ENCODE measurements at regions not wholly inside any gene's neighbourhood (a gene's known extent, or its start where the extent isn't known, plus 50 kb on each side); places are given as distances from the start of the nearest gene placed in this dataset.

- H3K9me3 Mint-ChIP-seq: peaks cover 4 to 29% (median 14%) of the 10 kb centered on the region in 5 donors
- Histone ChIP-seq H3K27me3 (ENCODE audit: insufficient read depth, low read length, poor library complexity, severe bottlenecking) (no peaks in the 10 kb centered on the region), H3K9me3 (ENCODE audit: low read length) (no peaks in the 10 kb centered on the region), H3K27ac (ENCODE audit: low read depth, low read length) (no peak overlapping the region), H3K4me1 (ENCODE audit: insufficient read depth, low read length) (no peaks in the 10 kb centered on the region), H3K36me3 (ENCODE audit: insufficient read depth, low read length) (no peaks in the 10 kb centered on the region), H3K4me3 (ENCODE audit: low read length) (no peak overlapping the region)
- H3K27me3 Mint-ChIP-seq: no peaks in the 10 kb centered on the region
- POLR2A ChIA-PET: no interaction called here
- H3K27ac Mint-ChIP-seq: no peak overlapping the region
- H3K4me1 Mint-ChIP-seq: no peaks in the 10 kb centered on the region
- DNase-seq: no peak
- no peak overlapping the region for H3K4me3 Mint-ChIP-seq
- no peaks in the 10 kb centered on the region for H3K36me3 Mint-ChIP-seq
- CTCF ChIA-PET: no interaction called here
Observed at GRCh38 chr10:53403688-53404087, 631.1 kb upstream of the MBL2 start.

GRCh38 chr10:53402594-53402993 is 630.0 kb upstream of the MBL2 start:
- ChIA-PET POLR2A (no interaction called here), CTCF (no interaction called here)
- H3K9me3 ChIP-seq (ENCODE audit: low read length): no peaks in the 10 kb centered on the region
- H3K9me3 Mint-ChIP-seq: peaks cover 6 to 32% (median 16%) of the 10 kb centered on the region in 5 donors
- H3K27ac Mint-ChIP-seq: no peak overlapping the region
- H3K4me1 Mint-ChIP-seq: no peaks in the 10 kb centered on the region
- H3K27ac ChIP-seq (ENCODE audit: low read depth, low read length): no peak overlapping the region
- H3K27me3 Mint-ChIP-seq: no peaks in the 10 kb centered on the region
- no peaks in the 10 kb centered on the region for H3K36me3 ChIP-seq (ENCODE audit: insufficient read depth, low read length)
- H3K27me3 ChIP-seq (ENCODE audit: insufficient read depth, low read length, poor library complexity, severe bottlenecking): no peaks in the 10 kb centered on the region
- no peaks in the 10 kb centered on the region for H3K36me3 Mint-ChIP-seq
- H3K4me1 ChIP-seq (ENCODE audit: insufficient read depth, low read length): no peaks in the 10 kb centered on the region
- no peak for DNase-seq
- no peak overlapping the region for H3K4me3 Mint-ChIP-seq
- no peak overlapping the region for H3K4me3 ChIP-seq (ENCODE audit: low read length)

DNA sequence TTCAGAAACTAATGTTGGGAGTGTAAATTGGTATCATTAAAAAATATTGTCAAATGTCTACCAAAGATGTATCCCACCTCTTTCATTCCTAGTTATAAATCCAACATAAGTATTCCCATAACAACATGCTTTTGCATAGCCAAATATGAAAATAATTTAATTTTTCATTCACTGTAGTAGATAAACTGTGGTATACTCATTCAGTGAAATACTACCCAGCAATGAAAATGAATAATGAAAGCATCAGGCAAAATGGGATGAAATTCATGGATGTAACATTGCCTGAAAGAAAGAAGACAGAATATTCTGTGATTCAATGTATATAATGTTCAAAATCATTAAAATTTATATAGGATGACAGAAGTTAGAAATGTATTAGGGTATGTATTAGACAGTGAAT is 629.0 kb upstream of the MBL2 start:
- no peak overlapping the region for H3K27ac Mint-ChIP-seq
- Histone ChIP-seq H3K9me3 (ENCODE audit: low read length) (no peaks in the 10 kb centered on the region), H3K4me3 (ENCODE audit: low read length) (no peak overlapping the region), H3K27me3 (ENCODE audit: insufficient read depth, low read length, poor library complexity, severe bottlenecking) (no peaks in the 10 kb centered on the region), H3K36me3 (ENCODE audit: insufficient read depth, low read length) (no peaks in the 10 kb centered on the region), H3K27ac (ENCODE audit: low read depth, low read length) (no peak overlapping the region), H3K4me1 (ENCODE audit: insufficient read depth, low read length) (no peaks in the 10 kb centered on the region)
- H3K4me3 Mint-ChIP-seq: no peak overlapping the region
- H3K27me3 Mint-ChIP-seq: no peaks in the 10 kb centered on the region
- H3K36me3 Mint-ChIP-seq: no peaks in the 10 kb centered on the region
- ChIA-PET POLR2A (no interaction called here), CTCF (no interaction called here)
- no peaks in the 10 kb centered on the region for H3K4me1 Mint-ChIP-seq
- no peak for DNase-seq
- H3K9me3 Mint-ChIP-seq: peaks cover 7 to 30% (median 16%) of the 10 kb centered on the region in 5 donors

GRCh38 chr10:53396876-53397275 is 624.3 kb upstream of the MBL2 start:
- Histone ChIP-seq H3K27ac (ENCODE audit: low read depth, low read length) (no peak overlapping the region), H3K4me1 (ENCODE audit: insufficient read depth, low read length) (no peaks in the 10 kb centered on the region), H3K4me3 (ENCODE audit: low read length) (no peak overlapping the region), H3K9me3 (ENCODE audit: low read length) (peaks cover 5% of the 10 kb centered on the region), H3K36me3 (ENCODE audit: insufficient read depth, low read length) (no peaks in the 10 kb centered on the region), H3K27me3 (ENCODE audit: insufficient read depth, low read length, poor library complexity, severe bottlenecking) (no peaks in the 10 kb centered on the region)
- Mint-ChIP-seq H3K27me3 (no peaks in the 10 kb centered on the region), H3K9me3 (peaks cover 22 to 36% (median 26%) of the 10 kb centered on the region in 5 donors), H3K4me3 (no peak overlapping the region), H3K36me3 (no peaks in the 10 kb centered on the region), H3K4me1 (no peaks in the 10 kb centered on the region), H3K27ac (no peak overlapping the region)
- no peak for DNase-seq
- POLR2A ChIA-PET: no interaction called here
- CTCF ChIA-PET: no interaction called here

- DNase-seq: no peak
- Mint-ChIP-seq H3K4me1 (no peaks in the 10 kb centered on the region), H3K36me3 (no peaks in the 10 kb centered on the region), H3K27me3 (no peaks in the 10 kb centered on the region), H3K4me3 (no peak overlapping the region), H3K27ac (no peak overlapping the region), H3K9me3 (peaks cover 24 to 36% (median 29%) of the 10 kb centered on the region in 5 donors)
- H3K4me3 ChIP-seq (ENCODE audit: low read length): no peak overlapping the region
- H3K4me1 ChIP-seq (ENCODE audit: insufficient read depth, low read length): no peaks in the 10 kb centered on the region
- peaks cover 5% of the 10 kb centered on the region for H3K9me3 ChIP-seq (ENCODE audit: low read length)
- no peaks in the 10 kb centered on the region for H3K27me3 ChIP-seq (ENCODE audit: insufficient read depth, low read length, poor library complexity, severe bottlenecking)
- H3K36me3 ChIP-seq (ENCODE audit: insufficient read depth, low read length): no peaks in the 10 kb centered on the region
- H3K27ac ChIP-seq (ENCODE audit: low read depth, low read length): no peak overlapping the region
- CTCF ChIA-PET: no interaction called here
- POLR2A ChIA-PET: no interaction called here
Observed at GRCh38 chr10:53395449-53395848, 622.9 kb upstream of the MBL2 start.

- Mint-ChIP-seq H3K4me1 (no peaks in the 10 kb centered on the region), H3K36me3 (peaks cover 0 to 2% (median 0%) of the 10 kb centered on the region in 3 donors), H3K4me3 (no peak overlapping the region), H3K9me3 (peaks cover 8 to 40% (median 17%) of the 10 kb centered on the region in 5 donors), H3K27ac (no peak overlapping the region), H3K27me3 (no peaks in the 10 kb centered on the region)
- DNase-seq: no peak
- no peak overlapping the region for H3K27ac ChIP-seq (ENCODE audit: low read depth, low read length)
- H3K4me1 ChIP-seq (ENCODE audit: insufficient read depth, low read length): no peaks in the 10 kb centered on the region
- H3K36me3 ChIP-seq (ENCODE audit: insufficient read depth, low read length): no peaks in the 10 kb centered on the region
- no peaks in the 10 kb centered on the region for H3K27me3 ChIP-seq (ENCODE audit: insufficient read depth, low read length, poor library complexity, severe bottlenecking)
- H3K9me3 ChIP-seq (ENCODE audit: low read length): no peaks in the 10 kb centered on the region
- ChIA-PET POLR2A (no interaction called here), CTCF (no interaction called here)
- H3K4me3 ChIP-seq (ENCODE audit: low read length): no peak overlapping the region
Observed at GRCh38 chr10:53387562-53387961, 615.0 kb upstream of the MBL2 start.

- Mint-ChIP-seq H3K27ac (no peak overlapping the region), H3K27me3 (no peaks in the 10 kb centered on the region), H3K4me1 (no peaks in the 10 kb centered on the region), H3K9me3 (peaks cover 6 to 40% (median 11%) of the 10 kb centered on the region in 5 donors), H3K36me3 (peaks cover 0 to 2% (median 0%) of the 10 kb centered on the region in 3 donors), H3K4me3 (no peak overlapping the region)
- CTCF ChIA-PET: no interaction called here
- no peak overlapping the region for H3K4me3 ChIP-seq (ENCODE audit: low read length)
- POLR2A ChIA-PET: no interaction called here
- H3K36me3 ChIP-seq (ENCODE audit: insufficient read depth, low read length): no peaks in the 10 kb centered on the region
- H3K27ac ChIP-seq (ENCODE audit: low read depth, low read length): no peak overlapping the region
- no peak for DNase-seq
- no peaks in the 10 kb centered on the region for H3K4me1 ChIP-seq (ENCODE audit: insufficient read depth, low read length)
- no peaks in the 10 kb centered on the region for H3K9me3 ChIP-seq (ENCODE audit: low read length)
- H3K27me3 ChIP-seq (ENCODE audit: insufficient read depth, low read length, poor library complexity, severe bottlenecking): no peaks in the 10 kb centered on the region
Observed at GRCh38 chr10:53382543-53382942, 610.0 kb upstream of the MBL2 start.

DNA sequence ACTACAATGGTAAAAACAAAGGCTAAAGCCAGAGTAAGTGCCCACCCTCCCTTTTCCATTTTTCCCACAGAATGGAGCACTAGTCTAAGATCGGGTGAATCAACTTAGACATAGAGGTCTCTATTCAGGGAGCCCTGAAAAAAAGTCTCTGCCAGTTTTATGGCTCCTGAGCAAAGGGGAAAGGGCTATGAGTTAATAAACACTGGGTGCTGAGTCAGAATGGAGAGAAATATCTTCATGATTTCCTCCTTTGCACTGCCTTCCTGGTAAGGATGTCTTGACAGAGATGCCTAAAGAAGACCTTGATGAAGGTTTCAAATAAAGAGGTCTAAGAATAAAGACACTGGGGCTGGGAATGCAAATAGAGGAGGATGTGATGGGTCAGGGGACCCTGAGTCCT is 607.4 kb upstream of the MBL2 start:
- peaks cover 7 to 35% (median 14%) of the 10 kb centered on the region in 5 donors for H3K9me3 Mint-ChIP-seq
- H3K27me3 Mint-ChIP-seq: no peaks in the 10 kb centered on the region
- Histone ChIP-seq H3K27ac (ENCODE audit: low read depth, low read length) (no peak overlapping the region), H3K4me1 (ENCODE audit: insufficient read depth, low read length) (no peaks in the 10 kb centered on the region), H3K27me3 (ENCODE audit: insufficient read depth, low read length, poor library complexity, severe bottlenecking) (no peaks in the 10 kb centered on the region), H3K4me3 (ENCODE audit: low read length) (no peak overlapping the region), H3K36me3 (ENCODE audit: insufficient read depth, low read length) (no peaks in the 10 kb centered on the region), H3K9me3 (ENCODE audit: low read length) (no peaks in the 10 kb centered on the region)
- H3K4me1 Mint-ChIP-seq: no peaks in the 10 kb centered on the region
- ChIA-PET CTCF (no interaction called here), POLR2A (no interaction called here)
- H3K4me3 Mint-ChIP-seq: no peak overlapping the region
- H3K36me3 Mint-ChIP-seq: no peaks in the 10 kb centered on the region
- no peak for DNase-seq
- H3K27ac Mint-ChIP-seq: no peak overlapping the region

- no peaks in the 10 kb centered on the region for H3K9me3 ChIP-seq (ENCODE audit: low read length)
- no peak overlapping the region for H3K27ac ChIP-seq (ENCODE audit: low read depth, low read length)
- Mint-ChIP-seq H3K36me3 (no peaks in the 10 kb centered on the region), H3K27me3 (no peaks in the 10 kb centered on the region), H3K4me1 (no peaks in the 10 kb centered on the region), H3K27ac (no peak overlapping the region), H3K4me3 (no peak overlapping the region), H3K9me3 (peaks cover 11 to 33% (median 30%) of the 10 kb centered on the region in 5 donors)
- H3K36me3 ChIP-seq (ENCODE audit: insufficient read depth, low read length): no peaks in the 10 kb centered on the region
- ChIA-PET CTCF (no interaction called here), POLR2A (no interaction called here)
- no peak for DNase-seq
- no peaks in the 10 kb centered on the region for H3K4me1 ChIP-seq (ENCODE audit: insufficient read depth, low read length)
- no peaks in the 10 kb centered on the region for H3K27me3 ChIP-seq (ENCODE audit: insufficient read depth, low read length, poor library complexity, severe bottlenecking)
- no peak overlapping the region for H3K4me3 ChIP-seq (ENCODE audit: low read length)
Observed at GRCh38 chr10:53370347-53370746, 597.8 kb upstream of the MBL2 start.

All from CD8-positive, alpha-beta memory T cell (primary cell).